HG02798 (cell line): ENCODE measurements at regions not wholly inside any gene's neighbourhood (a gene's known extent, or its start where the extent isn't known, plus 50 kb on each side); places are given as distances from the start of the nearest gene placed in this dataset.
"Not testable (repeated sequence)": the region's sequence is repeated elsewhere in the genome, so short reads cannot be mapped to it uniquely, and the experiment has no call there.

Experiments used
- ATAC-seq: cut with Tn5 transposase; IDR thresholded peaks from one replicate; pipeline ENCODE4 v1.9.1; 2021; ENCODE audit warnings: mild to moderate bottlenecking; ENCODE audit not compliant: unreplicated experiment, poor library complexity

GRCh38 chr5:50501491-50502228, 60.6 kb upstream of the EMB start:
- peak; percentile 81 for ATAC-seq

GRCh38 chr5:50513028-50513457, 72.0 kb upstream of the EMB start:
- ATAC-seq, result not testable (repeated sequence)

GRCh38 chr5:50521060-50521459, 80.0 kb upstream of the EMB start:
- ATAC-seq, result not testable (repeated sequence)

- ATAC-seq, result not testable (repeated sequence)
These were observed 86.5 kb upstream of the EMB start for GRCh38 chr5:50527514-50528060.

- no peak for ATAC-seq
These were observed 94.3 kb upstream of the EMB start for GRCh38 chr5:50535393-50535792.

GRCh38 chr5:50537534-50537933, 96.4 kb upstream of the EMB start:
- not testable (repeated sequence) for ATAC-seq

GRCh38 chr5:50547303-50547702, 106.2 kb upstream of the EMB start:
- no peak for ATAC-seq

- no peak for ATAC-seq
These were observed 109.2 kb upstream of the EMB start for GRCh38 chr5:50550267-50550666.

GRCh38 chr5:50550993-50551392, 109.9 kb upstream of the EMB start:
- no peak for ATAC-seq

- ATAC-seq, result no peak
These were observed 112.5 kb upstream of the EMB start for GRCh38 chr5:50553560-50553984.

- not testable (repeated sequence) for ATAC-seq
These were observed 107.8 kb upstream of the PARP8 start for GRCh38 chr5:50558640-50559039.

GRCh38 chr5:50559955-50560354, 106.5 kb upstream of the PARP8 start:
- ATAC-seq, result no peak

GRCh38 chr5:50562694-50563093, 103.7 kb upstream of the PARP8 start:
- ATAC-seq, result no peak

- peak; percentile 87 for ATAC-seq
These were observed 102.4 kb upstream of the PARP8 start for GRCh38 chr5:50564079-50564478.

GRCh38 chr5:50564558-50564957, 101.9 kb upstream of the PARP8 start:
- ATAC-seq, result peak; percentile 21

GRCh38 chr5:50574121-50574520, 92.3 kb upstream of the PARP8 start:
- no peak for ATAC-seq

- no peak for ATAC-seq
These were observed 90.7 kb upstream of the PARP8 start for GRCh38 chr5:50575740-50576139.

GRCh38 chr5:50576265-50576664, 90.2 kb upstream of the PARP8 start:
- no peak for ATAC-seq

- no peak for ATAC-seq
These were observed 89.7 kb upstream of the PARP8 start for GRCh38 chr5:50576686-50577256.

- no peak for ATAC-seq
These were observed 85.9 kb upstream of the PARP8 start for GRCh38 chr5:50580506-50580905.

GRCh38 chr5:50581845-50582244, 84.6 kb upstream of the PARP8 start:
- ATAC-seq, result not testable (repeated sequence)

- ATAC-seq, result no peak
These were observed 83.7 kb upstream of the PARP8 start for GRCh38 chr5:50582699-50583098.
